ENCODE measurements at regions not wholly inside any gene's neighbourhood (a gene's known extent, or its start where the extent isn't known, plus 50 kb on each side); places are given as distances from the start of the nearest gene placed in this dataset.

- no peak for DNase-seq
Measured at GRCh38 chr3:117695871-117696645, 986.5 kb downstream of the TUSC7 start.

GRCh38 chr3:117696851-117697407 is 987.4 kb downstream of the TUSC7 start:
- DNase-seq = no peak

DNA sequence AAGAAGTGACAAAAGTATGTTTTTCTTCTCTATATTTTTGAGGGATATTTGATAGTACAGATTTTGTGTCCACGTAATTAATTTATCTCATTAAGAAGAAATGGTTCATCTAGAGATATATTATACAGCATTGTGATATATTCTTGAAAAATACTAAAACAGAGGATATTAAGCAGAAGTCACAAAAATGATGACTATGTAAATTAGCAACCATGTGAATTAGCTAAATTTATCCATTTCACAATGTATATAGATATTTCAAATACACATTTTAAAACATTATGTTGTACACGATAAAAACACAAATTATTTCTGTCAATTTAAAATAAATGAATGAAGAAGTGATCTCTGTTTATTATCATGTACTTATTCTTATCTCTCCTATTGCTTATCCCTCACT is 989.5 kb downstream of the TUSC7 start:
- DNase-seq = no peak

- DNase-seq = no peak
Measured at GRCh38 chr3:117700573-117701360, 991.2 kb downstream of the TUSC7 start.

- no peak for DNase-seq
Measured at GRCh38 chr3:117705011-117705410, 995.4 kb downstream of the TUSC7 start.

DNA sequence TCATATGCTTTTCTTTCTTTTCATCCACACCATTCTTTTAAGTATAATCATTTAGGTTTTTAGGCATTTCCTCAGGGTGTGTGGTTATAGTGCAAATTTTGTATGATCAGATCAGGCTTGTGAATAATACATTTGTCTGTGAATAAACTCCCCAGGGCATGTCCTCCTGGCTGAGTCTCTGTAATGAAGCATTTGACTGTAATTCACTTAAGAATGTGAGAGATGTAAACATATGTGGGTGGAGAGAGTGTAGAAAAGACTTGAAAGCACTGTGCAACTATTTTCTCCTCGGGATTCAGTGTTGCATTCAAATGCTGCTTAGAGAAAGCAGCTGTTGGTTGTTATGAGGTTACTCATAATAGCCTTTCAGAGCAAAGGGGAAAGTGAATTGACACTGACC is 996.5 kb downstream of the TUSC7 start:
- no peak for DNase-seq

GRCh38 chr3:117706756-117707155 is 997.2 kb downstream of the TUSC7 start:
- DNase-seq = no peak

GRCh38 chr3:117708601-117709000 is 999.0 kb downstream of the TUSC7 start:
- DNase-seq = no peak

DNA sequence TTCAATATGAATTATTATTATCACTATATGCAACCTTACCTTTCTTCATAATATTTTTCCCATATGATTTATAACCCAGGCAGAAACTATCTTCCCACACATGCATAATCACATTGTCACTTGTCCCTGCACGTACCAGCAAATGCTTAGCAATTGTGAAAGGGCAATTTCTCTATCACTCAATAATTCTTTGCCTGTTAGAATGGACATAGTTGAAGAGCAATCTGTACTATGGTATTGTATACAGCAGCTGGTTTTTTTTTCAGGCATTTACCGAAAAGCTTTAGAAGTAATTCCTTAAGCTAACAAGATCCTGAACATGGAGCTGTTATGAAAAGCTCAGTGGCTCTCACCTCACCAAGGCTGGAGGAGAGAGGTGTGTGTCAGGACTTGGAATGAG is 999.5 kb downstream of the TUSC7 start:
- no peak for DNase-seq

- no peak for DNase-seq
Measured at GRCh38 chr3:117710501-117710900, 1000.9 kb downstream of the TUSC7 start.

- no peak for DNase-seq
Measured at GRCh38 chr3:117719316-117719926, 1009.8 kb downstream of the TUSC7 start.

DNA sequence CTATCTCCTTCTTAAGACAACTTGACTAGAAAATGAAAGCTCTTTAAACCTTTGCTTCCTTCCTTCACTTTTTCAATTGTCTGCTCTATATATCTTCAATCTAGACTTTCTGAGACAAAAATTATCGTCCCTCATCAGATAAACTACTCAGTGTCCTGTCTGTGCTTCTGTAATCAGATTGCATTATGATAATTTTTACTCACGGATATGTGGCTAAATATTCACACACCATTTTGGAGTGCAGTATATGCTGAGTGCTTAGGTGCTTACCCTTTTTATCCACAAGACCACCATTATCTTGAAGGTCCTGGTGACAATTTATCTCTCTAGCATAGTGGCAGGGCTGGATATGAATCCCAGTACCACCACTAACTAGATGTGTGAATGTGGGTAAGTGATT is 1012.3 kb downstream of the TUSC7 start:
- no peak for DNase-seq

DNA sequence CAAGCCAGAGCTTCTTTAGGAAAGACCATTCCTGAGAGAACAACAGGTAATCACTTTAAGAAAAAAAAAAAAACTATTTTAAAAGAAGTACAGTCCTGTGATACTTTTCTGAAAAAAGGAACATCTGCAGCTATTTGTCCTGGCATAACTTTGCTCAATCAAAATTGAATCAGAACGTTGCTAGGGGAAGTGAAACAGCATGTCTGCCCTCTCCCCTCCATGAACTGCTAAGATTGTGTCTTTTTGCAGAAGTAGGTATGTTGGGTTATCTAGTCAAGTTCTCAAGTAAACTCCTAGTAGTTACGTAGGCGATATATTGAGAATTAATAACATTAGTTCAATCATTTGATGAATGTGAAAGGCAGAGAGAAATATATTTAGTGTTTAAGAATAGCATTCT is 1013.3 kb downstream of the TUSC7 start:
- peak; percentile 18 for DNase-seq

- no peak for DNase-seq
Measured at GRCh38 chr3:117723825-117724224, 1014.2 kb downstream of the TUSC7 start.

DNA sequence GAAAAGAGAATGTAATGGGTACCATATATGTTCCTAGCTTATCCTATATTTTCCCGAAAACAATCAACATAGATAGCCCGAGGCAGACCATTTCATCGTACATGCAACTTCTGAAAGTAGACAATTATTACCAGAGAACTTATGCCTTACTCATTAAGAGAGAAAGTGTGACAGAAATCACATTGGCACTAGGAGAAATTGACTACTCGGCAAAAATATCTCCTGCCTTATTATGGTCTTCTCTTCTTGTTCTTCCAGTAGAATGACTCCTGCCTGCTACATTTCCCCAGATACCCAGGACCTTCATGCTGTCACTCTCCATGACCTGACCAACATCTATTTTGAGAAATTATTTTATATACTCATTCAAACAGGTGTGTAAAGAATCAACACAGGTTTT is 1015.7 kb downstream of the TUSC7 start:
- no peak for DNase-seq

- DNase-seq = no peak
Measured at GRCh38 chr3:117726776-117727175, 1017.2 kb downstream of the TUSC7 start.

DNA sequence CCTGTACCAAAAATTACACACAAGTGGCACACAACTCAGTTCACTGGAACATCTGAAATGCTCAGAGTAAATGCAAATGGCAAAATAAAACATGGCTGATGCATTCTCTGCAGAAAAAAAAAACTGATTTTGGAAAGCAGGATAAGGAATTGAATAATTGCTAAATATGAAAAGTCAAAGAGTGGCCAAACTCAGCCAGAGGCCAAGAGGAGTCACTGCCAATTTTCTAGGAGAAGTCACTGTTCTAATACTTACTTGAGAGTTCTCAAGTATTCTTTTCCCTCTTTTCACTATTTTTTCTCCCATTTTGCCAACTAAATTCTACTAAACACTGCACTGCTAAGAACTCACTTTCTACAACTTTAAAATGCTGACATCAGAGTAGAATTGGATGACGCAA is 1018.6 kb downstream of the TUSC7 start:
- no peak for DNase-seq

- DNase-seq = no peak
Measured at GRCh38 chr3:117734496-117734895, 1024.9 kb downstream of the TUSC7 start.

DNA sequence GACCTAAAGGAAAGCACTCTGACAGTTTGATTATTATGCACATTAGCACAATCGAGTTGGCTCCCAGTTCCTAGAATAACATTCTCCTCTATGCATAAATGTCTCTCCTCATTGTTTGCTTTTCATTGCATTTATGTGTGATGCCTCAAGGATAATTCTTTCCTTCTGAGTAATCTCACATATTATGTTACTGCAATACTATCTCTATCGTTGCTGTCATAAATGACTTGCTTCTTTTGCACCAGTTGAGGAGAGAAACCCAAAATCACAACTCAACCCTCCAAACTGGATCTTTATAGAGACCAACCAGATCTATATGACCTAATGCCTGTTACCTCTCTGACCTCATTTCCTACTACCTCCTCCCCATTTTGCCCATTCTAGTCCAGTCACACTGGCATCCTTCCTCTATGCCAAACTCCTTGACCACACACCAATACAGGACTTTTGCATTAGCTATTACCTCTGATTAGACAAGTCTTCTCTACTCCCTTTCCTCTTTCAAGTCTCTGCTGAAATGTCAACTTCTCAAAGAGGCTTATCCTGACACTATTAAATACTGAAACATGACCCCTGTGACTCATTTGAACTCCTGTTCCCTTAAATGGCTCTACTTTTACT is 1026.0 kb downstream of the TUSC7 start:
- no peak for DNase-seq

DNA sequence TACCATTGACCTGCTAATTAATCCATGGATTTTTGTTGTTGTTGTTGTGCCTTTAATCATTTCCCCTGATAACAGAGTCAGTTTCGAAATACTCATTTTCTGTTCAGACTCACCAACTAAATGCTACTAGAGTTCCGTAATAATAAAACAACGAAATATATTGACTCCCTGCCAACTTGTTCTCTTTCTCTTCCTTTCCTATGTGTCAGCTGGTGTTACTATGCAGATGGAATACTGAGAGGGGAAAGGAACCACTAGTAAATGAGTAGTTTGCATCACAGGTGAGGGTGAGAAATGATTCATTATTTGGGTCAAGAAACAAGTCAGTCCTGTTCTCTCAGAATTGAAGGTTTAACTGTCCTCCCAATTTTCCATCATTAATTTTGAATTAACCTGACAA is 1027.3 kb downstream of the TUSC7 start:
- DNase-seq = no peak

DNA sequence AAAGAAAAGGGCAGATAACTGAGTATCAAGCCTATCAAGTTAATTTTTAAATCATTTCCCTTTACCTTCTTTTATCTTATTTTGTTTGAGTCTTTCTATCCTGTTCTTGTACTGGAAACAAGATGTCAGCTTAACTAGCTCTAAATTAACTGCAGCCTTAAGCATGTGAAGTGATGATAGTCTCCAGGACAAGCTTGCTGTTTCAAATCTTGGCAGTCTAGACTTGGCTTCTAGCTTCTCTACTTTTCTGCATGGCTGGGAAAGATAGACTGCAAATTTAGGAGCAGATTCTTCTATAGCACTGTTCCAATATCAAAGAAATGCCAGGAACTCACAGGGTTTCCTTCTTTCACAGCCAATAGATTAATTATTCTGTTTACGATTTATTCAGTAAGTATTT is 1034.4 kb downstream of the TUSC7 start:
- DNase-seq = no peak

GRCh38 chr3:117744935-117745334 is 1035.4 kb downstream of the TUSC7 start:
- no peak for DNase-seq

GRCh38 chr3:117745516-117745915 is 1035.9 kb downstream of the TUSC7 start:
- DNase-seq = no peak

Measured in CD4-positive, alpha-beta T cell treated with Interleukin-17A for 1 hour (primary cell).